ENCODE measurements at regions not wholly inside any gene's neighbourhood (a gene's known extent, or its start where the extent isn't known, plus 50 kb on each side); places are given as distances from the start of the nearest gene placed in this dataset.

DNA sequence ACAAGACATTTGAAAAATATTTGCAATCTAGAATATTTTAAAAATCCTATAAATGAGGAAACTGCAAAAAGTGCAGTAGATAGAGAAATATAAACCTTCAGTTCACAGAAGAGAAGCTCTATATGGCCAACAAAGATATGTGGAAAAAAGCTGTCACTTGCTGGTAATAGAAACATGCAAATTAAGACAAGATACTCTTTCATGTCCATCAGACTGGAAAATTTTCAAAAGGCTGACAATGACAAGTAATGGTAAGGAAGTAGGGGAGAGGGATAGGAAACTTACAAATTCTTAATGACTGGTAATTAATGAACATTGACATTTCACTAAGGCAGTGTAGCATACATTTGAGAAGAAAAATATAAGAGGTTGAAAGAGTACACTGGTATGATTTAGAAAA lies 147.9 kb downstream of the MRPL39 start:
- no peaks in the 10 kb centered on the region for H3K9me3 ChIP-seq
- TF ChIP-seq POLR2A (IDR thresholded peaks at IDR 0.05) = no peak
- TF ChIP-seq EP300 (IDR thresholded peaks at IDR 0.05; ENCODE audit: low read depth) = no peak
- no peak for TF ChIP-seq POLR2AphosphoS5 (IDR thresholded peaks at IDR 0.05)
- TF ChIP-seq, protein P1, sequence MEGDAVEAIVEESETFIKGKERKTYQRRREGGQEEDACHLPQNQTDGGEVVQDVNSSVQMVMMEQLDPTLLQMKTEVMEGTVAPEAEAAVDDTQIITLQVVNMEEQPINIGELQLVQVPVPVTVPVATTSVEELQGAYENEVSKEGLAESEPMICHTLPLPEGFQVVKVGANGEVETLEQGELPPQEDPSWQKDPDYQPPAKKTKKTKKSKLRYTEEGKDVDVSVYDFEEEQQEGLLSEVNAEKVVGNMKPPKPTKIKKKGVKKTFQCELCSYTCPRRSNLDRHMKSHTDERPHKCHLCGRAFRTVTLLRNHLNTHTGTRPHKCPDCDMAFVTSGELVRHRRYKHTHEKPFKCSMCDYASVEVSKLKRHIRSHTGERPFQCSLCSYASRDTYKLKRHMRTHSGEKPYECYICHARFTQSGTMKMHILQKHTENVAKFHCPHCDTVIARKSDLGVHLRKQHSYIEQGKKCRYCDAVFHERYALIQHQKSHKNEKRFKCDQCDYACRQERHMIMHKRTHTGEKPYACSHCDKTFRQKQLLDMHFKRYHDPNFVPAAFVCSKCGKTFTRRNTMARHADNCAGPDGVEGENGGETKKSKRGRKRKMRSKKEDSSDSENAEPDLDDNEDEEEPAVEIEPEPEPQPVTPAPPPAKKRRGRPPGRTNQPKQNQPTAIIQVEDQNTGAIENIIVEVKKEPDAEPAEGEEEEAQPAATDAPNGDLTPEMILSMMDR (IDR thresholded peaks at IDR 0.05) = no peak
- in situ Hi-C loops (cut with MboI; ENCODE audit: low pct_ligation_motif_present in 1 of 4, low pct_unique_long_range_greater_than_20kb in 1 of 4, low sequenced_read_pairs in 3 of 4) = no loop called here
- H3K36me3 ChIP-seq = no peaks in the 10 kb centered on the region
- DNase-seq = no peak
- intact Hi-C loops (cut with DNase I; ENCODE audit: low total_unique reads) = no loop called here
- peaks cover 0 to 12% (median 0%) of the 10 kb centered on the region in 4 donors for H3K4me1 ChIP-seq
- no peak overlapping the region for H3K4me3 ChIP-seq
- H3K27ac ChIP-seq = no peak overlapping the region
- H3K27me3 ChIP-seq = no peaks in the 10 kb centered on the region

DNA sequence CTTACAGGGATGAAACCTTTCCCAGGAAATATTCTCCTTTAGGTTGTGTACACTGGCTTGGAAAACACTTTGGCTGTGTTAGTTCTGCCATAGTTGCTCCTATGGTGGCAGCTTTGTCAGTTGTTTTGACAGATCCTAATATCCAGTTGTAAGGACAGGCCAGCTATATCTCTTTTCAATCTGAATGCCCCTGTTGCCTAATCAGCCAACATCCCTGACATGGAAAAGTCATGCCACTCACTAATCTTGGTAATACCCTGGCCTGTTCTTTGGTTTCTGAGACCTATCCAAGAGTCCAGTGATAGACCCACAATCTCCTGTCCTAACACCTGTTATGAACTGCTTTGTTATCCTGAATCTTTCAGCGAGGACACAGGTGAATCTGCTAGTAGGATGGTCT lies 148.8 kb downstream of the MRPL39 start:
- H3K9me3 ChIP-seq = no peaks in the 10 kb centered on the region
- 83 to 87% methylated on average over 1 of the region's 1 CpG for WGBS, 2 donors (ENCODE audit: low coverage in 1 of 2)
- no peak overlapping the region for H3K27ac ChIP-seq
- no peak for TF ChIP-seq EP300 (IDR thresholded peaks at IDR 0.05; ENCODE audit: low read depth)
- TF ChIP-seq, protein P1 (IDR thresholded peaks at IDR 0.05) = no peak
- no peak for TF ChIP-seq POLR2A (IDR thresholded peaks at IDR 0.05)
- no peak for TF ChIP-seq POLR2AphosphoS5 (IDR thresholded peaks at IDR 0.05)
- no peaks in the 10 kb centered on the region for H3K27me3 ChIP-seq
- H3K4me1 ChIP-seq = peaks cover 0 to 12% (median 0%) of the 10 kb centered on the region in 4 donors
- DNase-seq = no peak
- no peaks in the 10 kb centered on the region for H3K36me3 ChIP-seq
- in situ Hi-C loops (cut with MboI; ENCODE audit: low pct_ligation_motif_present in 1 of 4, low pct_unique_long_range_greater_than_20kb in 1 of 4, low sequenced_read_pairs in 3 of 4) = no loop called here
- no peak overlapping the region for H3K4me3 ChIP-seq
- intact Hi-C loops (cut with DNase I; ENCODE audit: low total_unique reads) = no loop called here

DNA sequence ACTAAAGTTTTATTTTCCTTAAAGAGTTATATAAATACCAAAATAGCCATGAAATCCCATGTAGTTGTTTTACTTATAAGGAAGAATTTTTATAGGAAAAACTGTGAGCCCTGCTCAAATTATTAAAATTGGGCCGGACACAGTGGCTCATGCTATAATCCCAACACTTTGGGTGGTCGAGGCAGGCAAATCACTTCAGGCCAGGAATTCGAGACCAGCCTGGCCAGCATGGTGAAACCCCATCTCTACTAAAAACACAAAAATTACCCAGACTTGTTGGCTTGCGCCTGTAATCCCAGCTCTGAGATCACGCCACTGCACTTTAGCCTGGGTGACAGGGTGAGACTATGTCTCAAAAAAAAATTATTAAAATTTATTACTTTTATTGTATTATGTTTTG lies 149.3 kb downstream of the MRPL39 start:
- in situ Hi-C loops (cut with MboI; ENCODE audit: low pct_ligation_motif_present in 1 of 4, low pct_unique_long_range_greater_than_20kb in 1 of 4, low sequenced_read_pairs in 3 of 4) = no loop called here
- Histone ChIP-seq H3K9me3 (no peaks in the 10 kb centered on the region), H3K27ac (peak overlapping the region in 1 of 4 donors; percentile 16), H3K27me3 (no peaks in the 10 kb centered on the region), H3K4me3 (no peak overlapping the region), H3K4me1 (peaks cover 0 to 12% (median 0%) of the 10 kb centered on the region in 4 donors), H3K36me3 (no peaks in the 10 kb centered on the region)
- TF ChIP-seq POLR2A (IDR thresholded peaks at IDR 0.05) = no peak
- TF ChIP-seq, protein P1 (IDR thresholded peaks at IDR 0.05) = no peak
- no peak for TF ChIP-seq EP300 (IDR thresholded peaks at IDR 0.05; ENCODE audit: low read depth)
- no peak for TF ChIP-seq POLR2AphosphoS5 (IDR thresholded peaks at IDR 0.05)
- WGBS, 2 donors (ENCODE audit: low coverage in 1 of 2) = 69 to 83% methylated on average over 5 of the region's 5 CpGs
- intact Hi-C loops (cut with DNase I; ENCODE audit: low total_unique reads) = no loop called here
- no peak for DNase-seq

DNA sequence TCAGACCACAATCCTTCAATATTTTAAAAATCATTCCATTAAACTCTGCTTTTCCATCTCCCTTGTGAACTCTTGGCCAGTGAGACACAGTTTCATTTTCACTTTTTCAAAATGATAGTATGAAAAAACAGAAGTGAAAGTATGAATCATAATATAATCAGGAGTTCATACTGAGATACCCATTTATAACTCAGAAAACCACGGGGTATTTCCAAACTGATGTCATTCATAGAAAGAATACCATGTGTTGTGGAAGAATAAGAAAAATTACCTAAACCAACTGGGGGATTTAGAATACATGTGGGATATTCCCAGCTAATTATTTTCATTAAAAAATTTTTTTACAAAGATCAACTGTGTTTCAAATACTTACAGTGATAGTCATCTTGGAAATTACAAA lies 149.9 kb downstream of the MRPL39 start:
- TF ChIP-seq, protein P1 (IDR thresholded peaks at IDR 0.05) = no peak
- TF ChIP-seq POLR2A (IDR thresholded peaks at IDR 0.05) (no peak), POLR2AphosphoS5 (IDR thresholded peaks at IDR 0.05) (no peak), EP300 (IDR thresholded peaks at IDR 0.05; ENCODE audit: low read depth) (no peak)
- Histone ChIP-seq H3K9me3 (no peaks in the 10 kb centered on the region), H3K4me1 (peaks cover 0 to 12% (median 0%) of the 10 kb centered on the region in 4 donors), H3K36me3 (no peaks in the 10 kb centered on the region), H3K4me3 (no peak overlapping the region), H3K27me3 (no peaks in the 10 kb centered on the region), H3K27ac (peak overlapping the region in 1 of 4 donors; percentile 16)
- intact Hi-C loops (cut with DNase I; ENCODE audit: low total_unique reads) = no loop called here
- in situ Hi-C loops (cut with MboI; ENCODE audit: low pct_ligation_motif_present in 1 of 4, low pct_unique_long_range_greater_than_20kb in 1 of 4, low sequenced_read_pairs in 3 of 4) = no loop called here
- no peak for DNase-seq
- 0 to 2% methylated on average over 1 of the region's 1 CpG for WGBS, 2 donors (ENCODE audit: low coverage in 1 of 2)

All from transverse colon (tissue), 4 donors.